ENCODE measurements at regions not wholly inside any gene's neighbourhood (a gene's known extent, or its start where the extent isn't known, plus 50 kb on each side); places are given as distances from the start of the nearest gene placed in this dataset.

- TF ChIP-seq CTCF (IDR thresholded peaks at IDR 0.05), result no peak
- TF ChIP-seq POLR2A (IDR thresholded peaks at IDR 0.05), result no peak
- no peak for TF ChIP-seq EP300 (IDR thresholded peaks at IDR 0.05)
Observed at GRCh38 chr6:121540210-121540609, 104.8 kb downstream of the GJA1 start.

Measured in ovary (tissue), 3 donors.